ENCODE measurements at regions not wholly inside any gene's neighbourhood (a gene's known extent, or its start where the extent isn't known, plus 50 kb on each side); places are given as distances from the start of the nearest gene placed in this dataset.

GRCh38 chr18:27717816-27718215 is 459.1 kb downstream of the CDH2 start:
- no peaks in the 10 kb centered on the region for H3K36me3 Mint-ChIP-seq (ENCODE audit: low read depth)
- TF ChIP-seq CTCF (IDR thresholded peaks at IDR 0.05) = no peak
- DNase-seq (no peak), ATAC-seq (no peak)
- CTCF ChIA-PET = no interaction called here
- H3K27me3 Mint-ChIP-seq = no peaks in the 10 kb centered on the region
- H3K9me3 Mint-ChIP-seq = peaks cover 3% of the 10 kb centered on the region
- POLR2A ChIA-PET = no interaction called here
- H3K4me1 Mint-ChIP-seq (ENCODE audit: low read depth) = no peaks in the 10 kb centered on the region
- H3K4me3 Mint-ChIP-seq = no peak overlapping the region
- intact Hi-C loops (cut with micrococcal nuclease) = no loop called here
- no peak overlapping the region for H3K27ac Mint-ChIP-seq

- no peaks in the 10 kb centered on the region for H3K27me3 Mint-ChIP-seq
- ChIA-PET POLR2A (no interaction called here), CTCF (no interaction called here)
- intact Hi-C loops (cut with micrococcal nuclease) = no loop called here
- H3K4me1 Mint-ChIP-seq (ENCODE audit: low read depth) = no peaks in the 10 kb centered on the region
- H3K4me3 Mint-ChIP-seq = no peak overlapping the region
- TF ChIP-seq CTCF (IDR thresholded peaks at IDR 0.05) = no peak
- DNase-seq (no peak), ATAC-seq (no peak)
- peaks cover 3% of the 10 kb centered on the region for H3K9me3 Mint-ChIP-seq
- H3K27ac Mint-ChIP-seq = no peak overlapping the region
- no peaks in the 10 kb centered on the region for H3K36me3 Mint-ChIP-seq (ENCODE audit: low read depth)
These were observed 459.7 kb downstream of the CDH2 start for GRCh38 chr18:27717250-27717649.

- H3K27me3 Mint-ChIP-seq = no peaks in the 10 kb centered on the region
- ChIA-PET CTCF (no interaction called here), POLR2A (no interaction called here)
- no peak overlapping the region for H3K4me3 Mint-ChIP-seq
- intact Hi-C loops (cut with micrococcal nuclease) = no loop called here
- ATAC-seq = no peak
- TF ChIP-seq CTCF (IDR thresholded peaks at IDR 0.05) = no peak
- no peak overlapping the region for H3K27ac Mint-ChIP-seq
- H3K9me3 Mint-ChIP-seq = peaks cover 3% of the 10 kb centered on the region
- no peaks in the 10 kb centered on the region for H3K4me1 Mint-ChIP-seq (ENCODE audit: low read depth)
- H3K36me3 Mint-ChIP-seq (ENCODE audit: low read depth) = no peaks in the 10 kb centered on the region
- no peak for DNase-seq
These were observed 461.2 kb downstream of the CDH2 start for GRCh38 chr18:27715751-27716150.

GRCh38 chr18:27713738-27714095 is 463.2 kb downstream of the CDH2 start:
- Mint-ChIP-seq H3K27ac (no peak overlapping the region), H3K27me3 (no peaks in the 10 kb centered on the region), H3K4me3 (no peak overlapping the region), H3K9me3 (peaks cover 6% of the 10 kb centered on the region), H3K4me1 (ENCODE audit: low read depth) (no peaks in the 10 kb centered on the region), H3K36me3 (ENCODE audit: low read depth) (no peaks in the 10 kb centered on the region)
- DNase-seq (no peak), ATAC-seq (no peak)
- TF ChIP-seq CTCF (IDR thresholded peaks at IDR 0.05) = no peak
- CTCF ChIA-PET = no interaction called here
- POLR2A ChIA-PET = no interaction called here
- intact Hi-C loops (cut with micrococcal nuclease) = no loop called here

GRCh38 chr18:27713037-27713737 is 463.7 kb downstream of the CDH2 start:
- Mint-ChIP-seq H3K36me3 (ENCODE audit: low read depth) (no peaks in the 10 kb centered on the region), H3K27me3 (no peaks in the 10 kb centered on the region), H3K9me3 (peaks cover 6% of the 10 kb centered on the region), H3K27ac (no peak overlapping the region), H3K4me1 (ENCODE audit: low read depth) (no peaks in the 10 kb centered on the region), H3K4me3 (no peak overlapping the region)
- TF ChIP-seq CTCF (IDR thresholded peaks at IDR 0.05) = no peak
- ATAC-seq (no peak), DNase-seq (no peak)
- intact Hi-C loops (cut with micrococcal nuclease) = no loop called here
- CTCF ChIA-PET = no interaction called here
- POLR2A ChIA-PET = no interaction called here

Data from activated CD8-positive, alpha-beta T cell treated with anti-CD3 and anti-CD28 coated beads for 36 hours (primary cell).